ENCODE measurements at regions not wholly inside any gene's neighbourhood (a gene's known extent, or its start where the extent isn't known, plus 50 kb on each side); places are given as distances from the start of the nearest gene placed in this dataset.

DNA sequence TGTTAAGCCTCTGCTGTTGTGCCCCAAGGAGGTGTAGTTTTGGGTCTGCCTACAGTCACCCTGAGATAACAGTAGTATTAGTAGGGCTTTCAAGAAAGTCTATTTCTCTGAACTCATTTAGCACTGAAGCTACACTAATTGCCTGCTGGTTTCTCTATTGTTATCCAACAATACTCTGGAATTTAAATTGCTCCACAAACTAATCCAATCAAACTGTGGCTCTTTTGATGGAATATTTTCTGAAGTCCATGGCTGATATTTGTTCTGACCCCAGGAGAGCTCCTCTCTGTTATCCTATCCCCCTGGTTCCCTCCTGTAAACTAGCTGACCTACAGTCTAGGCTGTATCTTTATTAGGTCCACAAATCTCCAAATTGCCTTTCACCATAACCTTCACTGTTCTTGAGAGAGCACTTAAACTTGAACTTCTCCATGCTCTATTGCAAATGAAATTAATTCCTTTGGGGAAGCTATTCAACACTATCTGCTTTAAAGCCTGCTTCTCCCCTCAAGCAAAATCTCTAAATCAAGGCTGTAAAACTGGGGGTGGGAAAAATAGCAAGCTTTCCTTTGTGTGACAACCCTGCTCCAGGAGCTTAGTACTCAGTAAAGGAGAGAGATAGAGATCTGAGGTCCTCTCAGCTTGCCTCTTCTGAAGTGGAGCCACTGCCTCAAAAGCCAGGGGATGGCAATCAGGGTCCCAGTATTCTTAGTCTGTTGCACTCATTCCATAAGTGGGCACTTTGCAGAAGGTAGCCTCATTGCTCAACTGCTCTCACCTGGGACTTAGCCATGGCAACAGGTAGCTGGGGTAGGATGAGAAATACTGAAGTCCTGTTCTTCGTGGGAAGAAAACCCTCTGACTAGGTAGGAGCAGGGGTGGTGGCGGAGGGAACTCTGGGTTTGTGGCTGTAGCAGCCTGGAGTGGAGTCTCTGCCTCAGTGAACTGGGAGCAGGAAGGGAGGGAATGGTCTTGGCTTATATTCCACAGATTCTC, 110.9 kb downstream of the MACIR start:
- TF ChIP-seq, protein P1, sequence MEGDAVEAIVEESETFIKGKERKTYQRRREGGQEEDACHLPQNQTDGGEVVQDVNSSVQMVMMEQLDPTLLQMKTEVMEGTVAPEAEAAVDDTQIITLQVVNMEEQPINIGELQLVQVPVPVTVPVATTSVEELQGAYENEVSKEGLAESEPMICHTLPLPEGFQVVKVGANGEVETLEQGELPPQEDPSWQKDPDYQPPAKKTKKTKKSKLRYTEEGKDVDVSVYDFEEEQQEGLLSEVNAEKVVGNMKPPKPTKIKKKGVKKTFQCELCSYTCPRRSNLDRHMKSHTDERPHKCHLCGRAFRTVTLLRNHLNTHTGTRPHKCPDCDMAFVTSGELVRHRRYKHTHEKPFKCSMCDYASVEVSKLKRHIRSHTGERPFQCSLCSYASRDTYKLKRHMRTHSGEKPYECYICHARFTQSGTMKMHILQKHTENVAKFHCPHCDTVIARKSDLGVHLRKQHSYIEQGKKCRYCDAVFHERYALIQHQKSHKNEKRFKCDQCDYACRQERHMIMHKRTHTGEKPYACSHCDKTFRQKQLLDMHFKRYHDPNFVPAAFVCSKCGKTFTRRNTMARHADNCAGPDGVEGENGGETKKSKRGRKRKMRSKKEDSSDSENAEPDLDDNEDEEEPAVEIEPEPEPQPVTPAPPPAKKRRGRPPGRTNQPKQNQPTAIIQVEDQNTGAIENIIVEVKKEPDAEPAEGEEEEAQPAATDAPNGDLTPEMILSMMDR (IDR thresholded peaks at IDR 0.05; ENCODE audit: low read depth, low read length) = no peak
- TF ChIP-seq, protein P2, sequence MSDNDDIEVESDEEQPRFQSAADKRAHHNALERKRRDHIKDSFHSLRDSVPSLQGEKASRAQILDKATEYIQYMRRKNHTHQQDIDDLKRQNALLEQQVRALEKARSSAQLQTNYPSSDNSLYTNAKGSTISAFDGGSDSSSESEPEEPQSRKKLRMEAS (IDR thresholded peaks at IDR 0.05; ENCODE audit: low read depth, low read length) = no peak

Measured in NB4 (cell line).